ENCODE measurements at regions not wholly inside any gene's neighbourhood (a gene's known extent, or its start where the extent isn't known, plus 50 kb on each side); places are given as distances from the start of the nearest gene placed in this dataset.

DNA sequence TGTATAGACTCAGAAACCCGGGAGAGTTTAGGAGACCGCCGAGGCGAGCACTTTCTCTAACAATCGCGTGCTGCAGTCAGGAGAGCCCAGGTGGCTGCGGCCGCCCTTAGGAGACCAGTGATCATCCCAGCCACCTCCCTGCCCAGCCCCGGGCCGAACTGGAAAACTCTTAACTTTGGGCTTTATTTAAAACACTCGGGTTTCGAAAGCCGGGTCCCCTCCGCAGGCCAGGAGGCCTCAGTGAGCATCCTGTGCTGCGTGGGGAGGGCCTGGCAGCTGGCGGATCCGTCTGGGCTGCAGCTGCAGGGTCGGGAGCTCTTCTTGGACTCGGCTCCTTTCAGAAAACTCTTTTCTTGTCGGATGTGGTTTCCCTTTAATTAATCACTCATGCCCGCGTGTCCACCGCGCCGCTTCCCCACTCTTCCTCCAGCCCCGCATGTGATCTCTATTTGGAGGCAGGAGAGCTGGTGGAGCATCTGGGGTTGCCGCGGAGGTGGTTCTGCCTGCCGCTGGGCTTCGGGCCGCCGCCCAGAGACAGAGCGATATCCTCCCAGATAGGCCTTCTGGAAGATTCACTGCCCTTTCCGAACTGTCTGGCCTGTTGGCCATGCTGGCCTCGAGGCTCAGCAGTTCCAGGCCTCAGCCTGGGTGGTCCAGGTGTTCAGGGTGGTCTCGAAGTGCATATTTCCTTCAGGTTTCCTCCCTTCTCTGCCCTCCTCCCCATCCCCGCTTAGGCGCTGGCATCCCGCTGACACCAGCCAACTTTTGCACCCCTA lies 59.5 kb downstream of the TMEM174 start:
- Histone ChIP-seq H3K23me2 (ENCODE audit: insufficient read length, low read depth, low read length, poor library complexity, severe bottlenecking) (peaks cover 6% of the 10 kb centered on the region), H4K20me1 (ENCODE audit: control insufficient read depth, insufficient read depth, insufficient read length) (no peaks in the 10 kb centered on the region), H4K91ac (ENCODE audit: insufficient read length, low read depth, low read length) (no peak overlapping the region), H3K79me1 (ENCODE audit: insufficient read depth, low read depth, low read length, poor library complexity, severe bottlenecking) (no peaks in the 10 kb centered on the region), H2BK12ac (ENCODE audit: insufficient read length, low read depth, low read length) (no peak overlapping the region), H2AK5ac (ENCODE audit: insufficient read length, low read length) (no peak overlapping the region), H2AFZ (ENCODE audit: low read length) (no peak overlapping the region), H2BK5ac (ENCODE audit: insufficient read length, low read length) (no peak overlapping the region), H3K4me1 (ENCODE audit: insufficient read depth, low read length) (no peaks in the 10 kb centered on the region), H4K5ac (ENCODE audit: insufficient read length, low read depth, low read length) (no peak overlapping the region), H3K23ac (ENCODE audit: insufficient read length, low read depth, low read length) (no peak overlapping the region), H3K14ac (ENCODE audit: insufficient read depth, low read length) (no peak overlapping the region), H4K8ac (replicated peaks; ENCODE audit: insufficient read length, low read depth, low read length) (no peak overlapping the region), H3K9me3 (ENCODE audit: control insufficient read depth, low read depth, low read length) (no peaks in the 10 kb centered on the region), H3K18ac (ENCODE audit: insufficient read length, low read depth, low read length) (no peak overlapping the region), H3K79me2 (ENCODE audit: insufficient read depth, low read length) (no peaks in the 10 kb centered on the region), H2BK120ac (ENCODE audit: low read depth, low read length, poor library complexity, severe bottlenecking) (no peak overlapping the region), H3K4me2 (ENCODE audit: insufficient read depth, insufficient read length, low read length) (peak overlapping the region; percentile 9), H3K9ac (ENCODE audit: extremely low read depth, insufficient read length, low read length) (no peak overlapping the region), H3K27me3 (ENCODE audit: insufficient read depth, low read length) (peaks cover 70% of the 10 kb centered on the region), H3K4ac (ENCODE audit: low read depth, low read length) (no peak overlapping the region), H3K27ac (ENCODE audit: insufficient read length, low read depth, low read length) (no peak overlapping the region), H2BK15ac (ENCODE audit: low read depth, low read length) (no peak overlapping the region), H3T11ph (ENCODE audit: low read length) (no peak overlapping the region), H2BK20ac (ENCODE audit: low read depth, low read length, poor library complexity, severe bottlenecking) (no peak overlapping the region), H3K56ac (ENCODE audit: insufficient read length, low read depth, low read length) (no peak overlapping the region)
- peaks cover 97% of the 10 kb centered on the region for H3K27me3 Mint-ChIP-seq (ENCODE audit: low read depth)
- DNase-seq, result peak; percentile 56
- TF ChIP-seq, protein P1, sequence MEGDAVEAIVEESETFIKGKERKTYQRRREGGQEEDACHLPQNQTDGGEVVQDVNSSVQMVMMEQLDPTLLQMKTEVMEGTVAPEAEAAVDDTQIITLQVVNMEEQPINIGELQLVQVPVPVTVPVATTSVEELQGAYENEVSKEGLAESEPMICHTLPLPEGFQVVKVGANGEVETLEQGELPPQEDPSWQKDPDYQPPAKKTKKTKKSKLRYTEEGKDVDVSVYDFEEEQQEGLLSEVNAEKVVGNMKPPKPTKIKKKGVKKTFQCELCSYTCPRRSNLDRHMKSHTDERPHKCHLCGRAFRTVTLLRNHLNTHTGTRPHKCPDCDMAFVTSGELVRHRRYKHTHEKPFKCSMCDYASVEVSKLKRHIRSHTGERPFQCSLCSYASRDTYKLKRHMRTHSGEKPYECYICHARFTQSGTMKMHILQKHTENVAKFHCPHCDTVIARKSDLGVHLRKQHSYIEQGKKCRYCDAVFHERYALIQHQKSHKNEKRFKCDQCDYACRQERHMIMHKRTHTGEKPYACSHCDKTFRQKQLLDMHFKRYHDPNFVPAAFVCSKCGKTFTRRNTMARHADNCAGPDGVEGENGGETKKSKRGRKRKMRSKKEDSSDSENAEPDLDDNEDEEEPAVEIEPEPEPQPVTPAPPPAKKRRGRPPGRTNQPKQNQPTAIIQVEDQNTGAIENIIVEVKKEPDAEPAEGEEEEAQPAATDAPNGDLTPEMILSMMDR (conservative IDR thresholded peaks at IDR 0.05), result no peak
- peaks cover 24 to 39% of the 10 kb centered on the region in 2 experiments for H3K4me1 Mint-ChIP-seq
- peak overlapping the region; percentile 24 to 69 for H3K4me3 Mint-ChIP-seq
- peaks cover 0 to 2% of the 10 kb centered on the region in 2 experiments; a peak in 1 of 5 replicates for H3K9me3 Mint-ChIP-seq
- no CpG with 5 or more reads among the region's 39 CpGs for WGBS (ENCODE audit: extremely low coverage, insufficient read length, low lambda C conversion rate)
- H3K27ac Mint-ChIP-seq, result no peak overlapping the region
- H3K36me3 Mint-ChIP-seq (ENCODE audit: insufficient read depth in 1 of 3, low read depth in 3 of 3), result no peaks in the 10 kb centered on the region; a peak in 1 of 7 replicates

Data from H9 (cell line).